ENCODE measurements at regions not wholly inside any gene's neighbourhood (a gene's known extent, or its start where the extent isn't known, plus 50 kb on each side); places are given as distances from the start of the nearest gene placed in this dataset.

- no peak for TF ChIP-seq POLR2A (IDR thresholded peaks at IDR 0.05)
- TF ChIP-seq POLR2AphosphoS5 (IDR thresholded peaks at IDR 0.05) = no peak
- no peak for TF ChIP-seq CTCF (IDR thresholded peaks at IDR 0.05 in 8 of 11, conservative IDR thresholded peaks at IDR 0.05 in 3 of 11)
Observed at GRCh38 chr1:188363943-188364342, 1535.2 kb downstream of the PLA2G4A start.
